ENCODE measurements at regions not wholly inside any gene's neighbourhood (a gene's known extent, or its start where the extent isn't known, plus 50 kb on each side); places are given as distances from the start of the nearest gene placed in this dataset.

DNA sequence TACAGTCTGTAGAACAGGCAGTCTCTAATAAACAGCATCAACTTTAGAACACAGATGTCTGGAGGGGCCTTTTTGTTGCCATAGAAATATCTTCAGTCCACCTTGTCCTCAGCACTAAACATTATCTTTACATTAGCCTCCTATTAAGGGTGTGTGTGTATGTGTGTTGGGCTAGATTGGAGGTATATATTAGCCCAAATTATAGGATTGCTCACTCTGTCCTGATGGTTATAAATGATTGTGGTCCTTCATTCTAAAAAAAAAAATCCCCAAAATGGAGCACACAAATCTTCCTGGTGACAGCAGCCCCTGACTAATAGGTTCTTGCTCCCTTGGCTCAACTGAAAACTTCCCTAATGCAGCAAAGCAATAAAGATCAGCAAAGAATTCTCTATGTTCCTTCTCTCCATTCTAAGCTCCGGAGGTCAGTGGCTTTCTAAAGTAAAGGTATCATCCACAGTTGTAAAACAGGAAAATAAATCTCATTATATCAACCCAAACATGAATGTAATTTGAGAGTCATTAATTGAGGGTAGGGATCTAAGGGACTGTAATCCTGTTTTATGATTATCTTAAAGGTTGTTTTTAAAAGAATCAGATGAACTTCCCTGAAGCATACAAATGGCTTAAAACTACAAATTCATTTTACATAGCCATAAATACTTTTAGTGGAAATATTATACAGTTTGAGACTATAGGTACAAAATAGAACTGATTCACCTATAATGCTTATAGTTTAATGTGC lies 232.7 kb downstream of the KLF12 start:
- Mint-ChIP-seq H3K27ac (ENCODE audit: low read depth, unreplicated experiment) (no peak overlapping the region), H3K4me1 (ENCODE audit: insufficient read depth, unreplicated experiment) (no peaks in the 10 kb centered on the region), H3K27me3 (ENCODE audit: insufficient read depth, unreplicated experiment) (no peaks in the 10 kb centered on the region), H3K4me3 (ENCODE audit: unreplicated experiment) (no peak overlapping the region), H3K9me3 (ENCODE audit: unreplicated experiment) (no peaks in the 10 kb centered on the region), H3K36me3 (ENCODE audit: insufficient read depth, unreplicated experiment) (no peaks in the 10 kb centered on the region)
- no peak for DNase-seq (ENCODE audit: unreplicated experiment)
- no TSS peak for BruUV-seq (replicated peaks)
- TF ChIP-seq CTCF (IDR thresholded peaks at IDR 0.05; ENCODE audit: unreplicated experiment), result no peak
- POLR2A ChIA-PET, result no interaction called here
- CTCF ChIA-PET, result interaction anchor here (0.5 kb wide), 1 partner anchor 1259 kb away, joined by 4 read pairs; no protein-coding TSS in a partner anchor
- intact Hi-C loops (cut with micrococcal nuclease), result no loop called here

DNA sequence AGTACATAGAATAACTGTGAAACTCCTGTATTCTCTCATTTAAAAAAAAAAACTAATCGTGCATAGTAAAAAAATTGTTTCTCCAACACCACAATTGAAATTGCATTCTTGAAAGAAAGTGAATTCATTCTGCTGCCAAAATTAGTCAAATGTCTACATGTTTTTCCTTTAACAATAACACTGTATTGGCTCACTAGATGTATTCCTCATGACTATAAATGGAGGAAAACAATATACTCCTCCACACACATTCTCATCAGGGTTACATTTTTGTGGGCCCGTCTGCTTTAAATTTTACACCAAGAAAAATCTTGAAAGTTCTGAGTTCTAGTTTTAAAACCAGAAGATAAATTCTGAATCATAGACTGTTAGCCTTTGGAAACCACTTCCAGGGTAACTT lies 233.6 kb downstream of the KLF12 start:
- CTCF ChIA-PET, result no interaction called here

DNA sequence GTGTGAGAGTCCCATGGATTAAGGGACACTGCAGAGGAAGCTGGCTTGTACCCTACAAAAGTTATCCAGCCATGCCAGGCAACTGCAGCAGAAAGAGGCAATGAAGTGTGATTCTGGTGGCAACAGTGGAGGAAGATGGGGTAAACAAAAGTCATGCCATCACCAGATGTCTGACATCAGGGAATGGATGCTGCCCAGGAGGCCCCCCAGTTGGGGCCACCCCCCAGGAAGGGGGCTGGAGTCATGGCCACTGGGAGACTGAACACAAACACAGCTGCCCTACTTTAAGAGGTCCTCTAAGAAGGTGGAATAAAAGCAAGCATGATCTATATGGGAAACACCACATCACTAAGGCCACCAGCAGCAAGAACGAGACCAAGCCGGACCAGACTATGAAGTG lies 235.3 kb downstream of the KLF12 start:
- Mint-ChIP-seq H3K4me3 (ENCODE audit: unreplicated experiment) (no peak overlapping the region), H3K9me3 (ENCODE audit: unreplicated experiment) (no peaks in the 10 kb centered on the region), H3K27ac (ENCODE audit: low read depth, unreplicated experiment) (no peak overlapping the region), H3K36me3 (ENCODE audit: insufficient read depth, unreplicated experiment) (no peaks in the 10 kb centered on the region), H3K4me1 (ENCODE audit: insufficient read depth, unreplicated experiment) (no peaks in the 10 kb centered on the region), H3K27me3 (ENCODE audit: insufficient read depth, unreplicated experiment) (no peaks in the 10 kb centered on the region)
- no TSS peak for BruUV-seq (replicated peaks)
- POLR2A ChIA-PET, result no interaction called here
- CTCF ChIA-PET, result no interaction called here
- TF ChIP-seq CTCF (IDR thresholded peaks at IDR 0.05; ENCODE audit: unreplicated experiment), result no peak
- intact Hi-C loops (cut with micrococcal nuclease), result no loop called here
- DNase-seq (ENCODE audit: unreplicated experiment), result no peak

More for the DNA sequence above, 233.6 kb downstream of the KLF12 start:
- H3K36me3 Mint-ChIP-seq (ENCODE audit: insufficient read depth, unreplicated experiment), result no peaks in the 10 kb centered on the region
- no peak overlapping the region for H3K27ac Mint-ChIP-seq (ENCODE audit: low read depth, unreplicated experiment)
- intact Hi-C loops (cut with micrococcal nuclease), result no loop called here
- no peaks in the 10 kb centered on the region for H3K4me1 Mint-ChIP-seq (ENCODE audit: insufficient read depth, unreplicated experiment)
- no TSS peak for BruUV-seq (replicated peaks)
- H3K27me3 Mint-ChIP-seq (ENCODE audit: insufficient read depth, unreplicated experiment), result no peaks in the 10 kb centered on the region
- no peak for TF ChIP-seq CTCF (IDR thresholded peaks at IDR 0.05; ENCODE audit: unreplicated experiment)
- DNase-seq (ENCODE audit: unreplicated experiment), result no peak
- POLR2A ChIA-PET, result no interaction called here
- H3K9me3 Mint-ChIP-seq (ENCODE audit: unreplicated experiment), result no peaks in the 10 kb centered on the region
- no peak overlapping the region for H3K4me3 Mint-ChIP-seq (ENCODE audit: unreplicated experiment)

DNA sequence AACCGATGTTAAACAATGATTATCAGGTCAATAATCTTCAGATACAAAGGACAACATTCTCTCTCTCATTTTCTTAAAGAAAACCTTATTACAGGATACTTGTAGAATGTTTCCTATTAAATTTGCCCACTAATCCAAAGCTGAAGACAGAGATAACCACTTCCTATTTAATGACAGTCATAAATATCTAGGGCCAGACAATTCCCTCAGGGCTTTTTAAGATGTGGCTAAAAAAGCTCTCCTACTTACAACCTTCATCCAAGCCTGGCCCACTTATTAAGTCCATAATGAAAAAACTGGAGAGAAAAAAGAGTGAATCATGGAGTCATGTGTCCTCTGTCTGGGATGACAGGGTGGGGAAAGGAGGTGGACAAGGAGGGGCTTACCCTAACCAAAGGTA lies 235.9 kb downstream of the KLF12 start:
- H3K4me3 Mint-ChIP-seq (ENCODE audit: unreplicated experiment), result no peak overlapping the region
- H3K27me3 Mint-ChIP-seq (ENCODE audit: insufficient read depth, unreplicated experiment), result no peaks in the 10 kb centered on the region
- no peaks in the 10 kb centered on the region for H3K9me3 Mint-ChIP-seq (ENCODE audit: unreplicated experiment)
- no peaks in the 10 kb centered on the region for H3K4me1 Mint-ChIP-seq (ENCODE audit: insufficient read depth, unreplicated experiment)
- no peak overlapping the region for H3K27ac Mint-ChIP-seq (ENCODE audit: low read depth, unreplicated experiment)
- TF ChIP-seq CTCF (IDR thresholded peaks at IDR 0.05; ENCODE audit: unreplicated experiment), result no peak
- intact Hi-C loops (cut with micrococcal nuclease), result no loop called here
- no peak for DNase-seq (ENCODE audit: unreplicated experiment)
- CTCF ChIA-PET, result no interaction called here
- no TSS peak for BruUV-seq (replicated peaks)
- no peaks in the 10 kb centered on the region for H3K36me3 Mint-ChIP-seq (ENCODE audit: insufficient read depth, unreplicated experiment)
- POLR2A ChIA-PET, result no interaction called here
